Caco-2 (cell line): ENCODE measurements at regions not wholly inside any gene's neighbourhood (a gene's known extent, or its start where the extent isn't known, plus 50 kb on each side); places are given as distances from the start of the nearest gene placed in this dataset.

Source experiments
- BruUV-seq: library from RNA; stranded (reverse); fragments of 400-500 nt; replicated peaks from 2 replicates; lab custom pipeline; 2021; lab: Mats Ljungman, UMichigan
- CTCF ChIA-PET: fragments of 300-600 bp; sonication (Branson Sonifier 250); formaldehyde crosslinking; loops from one replicate; lab custom pipeline; 2022; ENCODE audit warnings: antibody characterized with exemption; lab: Charles Lee
- POLR2A ChIA-PET: fragments of 300-600 bp; sonication (Branson Sonifier 250); formaldehyde crosslinking; loops from one replicate; lab custom pipeline; 2022; ENCODE audit warnings: antibody characterized with exemption; lab: Charles Lee
- DNase-seq, 2 experiments: peaks; one replicate each; pipeline versions ENCODE4 v3.0.0 to v3.0.0-alpha.2; 2020 to 2022
- H3K27me3 ChIP-seq: replicated peaks from 2 replicates; pipeline ENCODE4 v1.6.0; 2011; ENCODE audit warnings: low read length; ENCODE audit not compliant: control insufficient read depth, insufficient read depth
- H3K36me3 ChIP-seq: 2 replicates; pipeline ENCODE4 v1.5.1; 2011; ENCODE audit warnings: low read length; ENCODE audit not compliant: control insufficient read depth, insufficient read depth
- H3K4me1 ChIP-seq: fragments of 250-450 bp; sonication (Bioruptor Pico); 2 replicates; pipeline ENCODE4 v1.5.1; 2020; ENCODE audit warnings: mild to moderate bottlenecking
- H3K4me3 ChIP-seq: 2 replicates; pipeline ENCODE4 v1.5.1; 2011; ENCODE audit warnings: low read depth, mild to moderate bottlenecking, control low read depth, low read length
- H3K9me3 ChIP-seq: fragments of 250-450 bp; sonication (Bioruptor Pico); 2 replicates; pipeline ENCODE4 v1.5.1; 2020; ENCODE audit warnings: mild to moderate bottlenecking, moderate library complexity
- H3K27ac Mint-ChIP-seq: one replicate; pipeline ENCODE4 v1.8.0; 2022; ENCODE audit warnings: mixed read lengths; ENCODE audit not compliant: unreplicated experiment
- H3K27me3 Mint-ChIP-seq: one replicate; pipeline ENCODE4 v1.8.0; 2022; ENCODE audit warnings: mixed read lengths; ENCODE audit not compliant: insufficient read depth, unreplicated experiment
- H3K36me3 Mint-ChIP-seq: one replicate; pipeline ENCODE4 v1.8.0; 2022; ENCODE audit warnings: mild to moderate bottlenecking, mixed read lengths; ENCODE audit not compliant: insufficient read depth, unreplicated experiment
- H3K4me1 Mint-ChIP-seq: one replicate; pipeline ENCODE4 v1.8.0; 2022; ENCODE audit warnings: low read depth, mixed read lengths; ENCODE audit not compliant: unreplicated experiment
- H3K4me3 Mint-ChIP-seq: one replicate; pipeline ENCODE4 v1.8.0; 2022; ENCODE audit warnings: mild to moderate bottlenecking, moderate library complexity, mixed read lengths; ENCODE audit not compliant: unreplicated experiment
- H3K9me3 Mint-ChIP-seq: one replicate; pipeline ENCODE4 v1.8.0; 2022; ENCODE audit warnings: mixed read lengths; ENCODE audit not compliant: unreplicated experiment
- intact Hi-C: fragments of 100-400 bp; cut with micrococcal nuclease; formaldehyde crosslinking; loops from one replicate; pipeline ENCODE4 v1.10.0; 2022; ENCODE audit not compliant: unreplicated experiment
- TF ChIP-seq, protein P1 (sequence below), 2 experiments: fragments of 200-600 bp in 1 of 2; IDR thresholded peaks; 1 replicate in 1 of 2; 2 replicates in 1 of 2; pipeline versions ENCODE4 v1.5.1 to v1.8.0; 2011 to 2022; ENCODE audit warnings: antibody characterized with exemption in 1 of 2, control low read depth in 1 of 2, inconsistent platforms in 1 of 2, low read depth in 1 of 2, low read length in 1 of 2, mild to moderate bottlenecking in 1 of 2, moderate library complexity in 1 of 2; ENCODE audit not compliant: insufficient read depth in 1 of 2, severe bottlenecking in 1 of 2, unreplicated experiment in 1 of 2

DNA sequence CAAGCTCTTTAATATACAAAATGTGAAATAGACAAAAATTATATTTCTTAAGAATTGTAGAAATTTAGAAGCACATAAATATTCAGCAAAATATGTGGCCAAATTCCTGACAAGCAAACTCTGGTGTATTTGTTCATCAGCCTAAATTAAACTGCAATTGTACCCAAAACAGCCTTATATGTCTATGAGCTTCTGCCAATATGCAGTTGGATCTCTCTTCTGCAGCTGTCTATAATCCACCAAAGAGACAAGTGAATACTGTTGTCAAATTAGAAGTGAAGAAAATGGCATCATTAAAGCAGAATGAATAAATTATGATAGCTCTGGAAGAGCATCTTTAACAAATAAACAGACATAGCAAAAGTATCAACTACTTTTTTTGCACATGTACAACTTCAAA is 755.7 kb downstream of the GRIK2 start:
- no peak for DNase-seq
- ChIA-PET POLR2A (no interaction called here), CTCF (no interaction called here)
- intact Hi-C loops, result no loop called here
- H3K27me3 Mint-ChIP-seq, result no peaks in the 10 kb centered on the region
- no peaks in the 10 kb centered on the region for H3K27me3 ChIP-seq
- H3K9me3 ChIP-seq, result no peaks in the 10 kb centered on the region
- no peaks in the 10 kb centered on the region for H3K4me1 Mint-ChIP-seq
- H3K27ac Mint-ChIP-seq, result no peak overlapping the region
- no peaks in the 10 kb centered on the region for H3K36me3 ChIP-seq
- H3K4me3 ChIP-seq, result no peak overlapping the region
- no peaks in the 10 kb centered on the region for H3K4me1 ChIP-seq
- TF ChIP-seq, protein P1, sequence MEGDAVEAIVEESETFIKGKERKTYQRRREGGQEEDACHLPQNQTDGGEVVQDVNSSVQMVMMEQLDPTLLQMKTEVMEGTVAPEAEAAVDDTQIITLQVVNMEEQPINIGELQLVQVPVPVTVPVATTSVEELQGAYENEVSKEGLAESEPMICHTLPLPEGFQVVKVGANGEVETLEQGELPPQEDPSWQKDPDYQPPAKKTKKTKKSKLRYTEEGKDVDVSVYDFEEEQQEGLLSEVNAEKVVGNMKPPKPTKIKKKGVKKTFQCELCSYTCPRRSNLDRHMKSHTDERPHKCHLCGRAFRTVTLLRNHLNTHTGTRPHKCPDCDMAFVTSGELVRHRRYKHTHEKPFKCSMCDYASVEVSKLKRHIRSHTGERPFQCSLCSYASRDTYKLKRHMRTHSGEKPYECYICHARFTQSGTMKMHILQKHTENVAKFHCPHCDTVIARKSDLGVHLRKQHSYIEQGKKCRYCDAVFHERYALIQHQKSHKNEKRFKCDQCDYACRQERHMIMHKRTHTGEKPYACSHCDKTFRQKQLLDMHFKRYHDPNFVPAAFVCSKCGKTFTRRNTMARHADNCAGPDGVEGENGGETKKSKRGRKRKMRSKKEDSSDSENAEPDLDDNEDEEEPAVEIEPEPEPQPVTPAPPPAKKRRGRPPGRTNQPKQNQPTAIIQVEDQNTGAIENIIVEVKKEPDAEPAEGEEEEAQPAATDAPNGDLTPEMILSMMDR (IDR thresholded peaks at IDR 0.05; ENCODE audit: insufficient read depth in 1 of 2, low read depth in 1 of 2, low read length in 1 of 2, severe bottlenecking in 1 of 2, unreplicated experiment in 1 of 2), result no peak
- H3K36me3 Mint-ChIP-seq, result no peaks in the 10 kb centered on the region
- H3K9me3 Mint-ChIP-seq, result no peaks in the 10 kb centered on the region
- no peak overlapping the region for H3K4me3 Mint-ChIP-seq
- BruUV-seq, result no TSS peak

DNA sequence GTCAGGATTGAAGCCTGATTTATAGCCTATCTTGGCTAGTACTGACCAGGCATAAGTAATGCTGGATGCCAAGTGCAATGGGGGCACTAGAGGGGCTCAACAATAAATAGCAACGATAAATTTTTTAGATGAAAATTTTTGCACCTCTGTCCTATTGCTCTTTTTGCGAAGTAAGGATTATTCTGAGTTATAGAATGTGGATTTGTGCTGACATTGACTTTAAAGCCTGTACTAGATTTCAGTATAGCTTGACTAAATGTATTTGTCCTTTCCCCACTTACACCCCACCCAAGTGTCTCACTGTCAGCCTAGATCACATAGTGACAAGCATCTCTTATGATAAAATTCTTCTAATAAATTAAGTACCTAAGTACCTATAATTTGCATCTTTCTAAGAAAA is 757.0 kb downstream of the GRIK2 start:
- Mint-ChIP-seq H3K27ac (no peak overlapping the region), H3K36me3 (no peaks in the 10 kb centered on the region), H3K27me3 (no peaks in the 10 kb centered on the region), H3K9me3 (no peaks in the 10 kb centered on the region), H3K4me3 (no peak overlapping the region), H3K4me1 (no peaks in the 10 kb centered on the region)
- TF ChIP-seq, protein P1 (IDR thresholded peaks at IDR 0.05; ENCODE audit: insufficient read depth in 1 of 2, low read depth in 1 of 2, low read length in 1 of 2, severe bottlenecking in 1 of 2, unreplicated experiment in 1 of 2), result no peak
- intact Hi-C loops, result no loop called here
- H3K9me3 ChIP-seq, result no peaks in the 10 kb centered on the region
- H3K36me3 ChIP-seq, result no peaks in the 10 kb centered on the region
- CTCF ChIA-PET, result no interaction called here
- DNase-seq, result no peak
- BruUV-seq, result no TSS peak
- no peaks in the 10 kb centered on the region for H3K4me1 ChIP-seq
- H3K27me3 ChIP-seq, result no peaks in the 10 kb centered on the region
- no peak overlapping the region for H3K4me3 ChIP-seq
- POLR2A ChIA-PET, result no interaction called here

DNA sequence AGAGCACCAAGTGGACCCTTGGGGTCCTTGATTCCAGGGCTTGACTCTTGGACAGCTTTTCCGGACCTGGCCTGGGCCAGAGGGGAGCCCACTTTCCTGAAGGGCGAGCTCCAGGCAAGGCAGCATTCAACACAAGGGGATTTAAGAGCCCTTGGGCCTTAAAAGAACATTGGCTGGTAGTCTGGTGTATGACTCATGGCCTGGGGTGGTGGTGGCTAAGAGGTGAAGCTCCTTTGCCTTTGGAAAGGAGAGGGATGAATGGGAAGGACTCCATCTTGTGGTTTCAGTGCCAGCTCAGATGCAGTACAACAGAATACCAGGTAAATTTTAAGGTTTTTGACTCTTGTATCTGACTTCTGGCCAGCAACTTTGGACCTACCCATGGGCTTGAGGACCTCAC is 760.7 kb downstream of the GRIK2 start:
- no peak overlapping the region for H3K4me3 ChIP-seq
- no TSS peak for BruUV-seq
- no peaks in the 10 kb centered on the region for H3K27me3 Mint-ChIP-seq
- H3K27ac Mint-ChIP-seq, result no peak overlapping the region
- H3K4me1 Mint-ChIP-seq, result no peaks in the 10 kb centered on the region
- POLR2A ChIA-PET, result no interaction called here
- intact Hi-C loops, result no loop called here
- no peaks in the 10 kb centered on the region for H3K27me3 ChIP-seq
- H3K4me1 ChIP-seq, result no peaks in the 10 kb centered on the region
- H3K9me3 ChIP-seq, result no peaks in the 10 kb centered on the region
- no peak for DNase-seq
- no peaks in the 10 kb centered on the region for H3K36me3 ChIP-seq
- H3K4me3 Mint-ChIP-seq, result no peak overlapping the region
- CTCF ChIA-PET, result no interaction called here
- H3K9me3 Mint-ChIP-seq, result no peaks in the 10 kb centered on the region
- TF ChIP-seq, protein P1 (IDR thresholded peaks at IDR 0.05; ENCODE audit: insufficient read depth in 1 of 2, low read depth in 1 of 2, low read length in 1 of 2, severe bottlenecking in 1 of 2, unreplicated experiment in 1 of 2), result no peak
- H3K36me3 Mint-ChIP-seq, result no peaks in the 10 kb centered on the region
